HUES6 (cell line): ENCODE measurements at regions not wholly inside any gene's neighbourhood (a gene's known extent, or its start where the extent isn't known, plus 50 kb on each side); places are given as distances from the start of the nearest gene placed in this dataset.
"Not testable (repeated sequence)": the region's sequence is repeated elsewhere in the genome, so short reads cannot be mapped to it uniquely, and the experiment has no call there.

Source experiments
- H3K27ac ChIP-seq: 2 replicates; pipeline ENCODE4 v1.7.0; 2013; ENCODE audit warnings: low read depth, mild to moderate bottlenecking, low read length, inconsistent platforms
- H3K27me3 ChIP-seq: 2 replicates; pipeline ENCODE4 v1.6.1; 2013; ENCODE audit warnings: low read length; ENCODE audit not compliant: control insufficient read depth, insufficient read depth
- H3K36me3 ChIP-seq: 2 replicates; pipeline ENCODE4 v1.6.1; 2013; ENCODE audit warnings: low read length; ENCODE audit not compliant: control insufficient read depth, insufficient read depth
- H3K4me1 ChIP-seq: 2 replicates; pipeline ENCODE4 v1.6.1; 2013; ENCODE audit warnings: low read length; ENCODE audit not compliant: control insufficient read depth, insufficient read depth
- H3K4me3 ChIP-seq: 2 replicates; pipeline ENCODE4 v1.5.1; 2013; ENCODE audit warnings: low read depth, low read length
- H3K9ac ChIP-seq: one replicate; pipeline ENCODE4 v1.6.1; 2013; ENCODE audit warnings: mild to moderate bottlenecking, low read length
- H3K9me3 ChIP-seq: 2 replicates; pipeline ENCODE4 v1.6.1; 2013; ENCODE audit warnings: low read depth, low read length; ENCODE audit not compliant: control insufficient read depth, insufficient read depth

- no peak overlapping the region for H3K9ac ChIP-seq
- H3K27ac ChIP-seq, result no peak overlapping the region
- H3K4me3 ChIP-seq, result no peak overlapping the region
- H3K27me3 ChIP-seq, result no peaks in the 10 kb centered on the region
- no peaks in the 10 kb centered on the region for H3K36me3 ChIP-seq
- peaks cover 13% of the 10 kb centered on the region; the same call in 1 of the 2 replicates for H3K9me3 ChIP-seq
- H3K4me1 ChIP-seq, result no peaks in the 10 kb centered on the region
These were observed 340.8 kb upstream of the SPHKAP start for GRCh38 chr2:228522276-228522675.

GRCh38 chr2:228519561-228519960, 338.1 kb upstream of the SPHKAP start:
- Histone ChIP-seq H3K36me3 (no peaks in the 10 kb centered on the region), H3K27me3 (no peaks in the 10 kb centered on the region), H3K9ac (no peak overlapping the region), H3K4me1 (peaks cover 14% of the 10 kb centered on the region), H3K4me3 (no peak overlapping the region), H3K9me3 (peaks cover 13% of the 10 kb centered on the region; the same call in 1 of the 2 replicates), H3K27ac (no peak overlapping the region)

- Histone ChIP-seq H3K36me3 (no peaks in the 10 kb centered on the region), H3K9ac (no peak overlapping the region), H3K27ac (peak overlapping the region; percentile 3; the same call in 1 of the 2 replicates), H3K27me3 (no peaks in the 10 kb centered on the region), H3K9me3 (no peaks in the 10 kb centered on the region), H3K4me3 (no peak overlapping the region), H3K4me1 (peaks cover 18% of the 10 kb centered on the region)
These were observed 334.5 kb upstream of the SPHKAP start for GRCh38 chr2:228516019-228516418.

GRCh38 chr2:228513480-228513879, 332.0 kb upstream of the SPHKAP start:
- H3K9ac ChIP-seq, H3K27me3 ChIP-seq, H3K9me3 ChIP-seq, H3K36me3 ChIP-seq, H3K27ac ChIP-seq, H3K4me3 ChIP-seq: not testable (repeated sequence)
- peaks cover 25% of the 10 kb centered on the region for H3K4me1 ChIP-seq

GRCh38 chr2:228509021-228509420, 327.5 kb upstream of the SPHKAP start:
- H3K27me3 ChIP-seq, result no peaks in the 10 kb centered on the region
- no peaks in the 10 kb centered on the region for H3K9me3 ChIP-seq

GRCh38 chr2:228507870-228508269, 326.4 kb upstream of the SPHKAP start:
- H3K4me3 ChIP-seq, result peak overlapping the region; percentile 10; the same call in 1 of the 2 replicates
- H3K27ac ChIP-seq, result peak overlapping the region; percentile 71
- no peaks in the 10 kb centered on the region for H3K27me3 ChIP-seq
- H3K9me3 ChIP-seq, result no peaks in the 10 kb centered on the region
- H3K4me1 ChIP-seq, result peaks cover 37% of the 10 kb centered on the region
- H3K36me3 ChIP-seq, result no peaks in the 10 kb centered on the region
- peak overlapping the region; percentile 18 for H3K9ac ChIP-seq

More at GRCh38 chr2:228509021-228509420, 327.5 kb upstream of the SPHKAP start:
- Histone ChIP-seq H3K9ac (no peak overlapping the region), H3K36me3 (no peaks in the 10 kb centered on the region), H3K27ac (peak overlapping the region; percentile 30; the same call in 1 of the 2 replicates), H3K4me1 (peaks cover 37% of the 10 kb centered on the region), H3K4me3 (no peak overlapping the region)

- peaks cover 37% of the 10 kb centered on the region for H3K4me1 ChIP-seq
- no peak overlapping the region for H3K4me3 ChIP-seq
- peak overlapping the region; percentile 60; the same call in 1 of the 2 replicates for H3K27ac ChIP-seq
- H3K36me3 ChIP-seq, result no peaks in the 10 kb centered on the region
- no peaks in the 10 kb centered on the region for H3K27me3 ChIP-seq
- no peak overlapping the region for H3K9ac ChIP-seq
- H3K9me3 ChIP-seq, result no peaks in the 10 kb centered on the region
These were observed 325.8 kb upstream of the SPHKAP start for GRCh38 chr2:228507231-228507824.

GRCh38 chr2:228503731-228504130, 322.2 kb upstream of the SPHKAP start:
- H3K4me1 ChIP-seq, result peaks cover 33% of the 10 kb centered on the region
- H3K4me3 ChIP-seq, result no peak overlapping the region
- no peaks in the 10 kb centered on the region for H3K27me3 ChIP-seq
- H3K9ac ChIP-seq, result no peak overlapping the region
- no peaks in the 10 kb centered on the region for H3K36me3 ChIP-seq
- no peak overlapping the region for H3K27ac ChIP-seq
- H3K9me3 ChIP-seq, result no peaks in the 10 kb centered on the region

GRCh38 chr2:228493852-228494251, 312.4 kb upstream of the SPHKAP start:
- H3K4me3 ChIP-seq, result no peak overlapping the region

GRCh38 chr2:228479014-228479413, 297.5 kb upstream of the SPHKAP start:
- Histone ChIP-seq H3K4me1 (no peaks in the 10 kb centered on the region), H3K4me3 (no peak overlapping the region), H3K36me3 (no peaks in the 10 kb centered on the region), H3K27ac (no peak overlapping the region), H3K9ac (no peak overlapping the region), H3K27me3 (no peaks in the 10 kb centered on the region), H3K9me3 (no peaks in the 10 kb centered on the region)

More at GRCh38 chr2:228493852-228494251, 312.4 kb upstream of the SPHKAP start:
- no peaks in the 10 kb centered on the region for H3K27me3 ChIP-seq
- H3K27ac ChIP-seq, result no peak overlapping the region
- no peaks in the 10 kb centered on the region for H3K36me3 ChIP-seq
- no peaks in the 10 kb centered on the region for H3K9me3 ChIP-seq
- no peaks in the 10 kb centered on the region for H3K4me1 ChIP-seq
- no peak overlapping the region for H3K9ac ChIP-seq

GRCh38 chr2:228474466-228474865, 293.0 kb upstream of the SPHKAP start:
- Histone ChIP-seq H3K27ac (no peak overlapping the region), H3K4me1 (no peaks in the 10 kb centered on the region), H3K36me3 (no peaks in the 10 kb centered on the region), H3K27me3 (no peaks in the 10 kb centered on the region), H3K9me3 (peaks cover 3% of the 10 kb centered on the region; the same call in 1 of the 2 replicates), H3K4me3 (no peak overlapping the region), H3K9ac (no peak overlapping the region)
